Osteoblast (primary cell): ENCODE measurements at regions not wholly inside any gene's neighbourhood (a gene's known extent, or its start where the extent isn't known, plus 50 kb on each side); places are given as distances from the start of the nearest gene placed in this dataset.

Experiments used
- DNase-seq: peaks from one replicate; pipeline ENCODE4 v3.0.0; 2011; ENCODE audit warnings: low spot score, mixed read lengths; ENCODE audit not compliant: insufficient read length; ENCODE audit errors: missing footprints
- H2AFZ ChIP-seq: 2 replicates; pipeline ENCODE4 v1.6.0; 2011; ENCODE audit warnings: mild to moderate bottlenecking, low read length
- H3K27ac ChIP-seq: 2 replicates; pipeline ENCODE4 v1.5.1; 2011; ENCODE audit warnings: mild to moderate bottlenecking, low read depth, low read length, moderate library complexity
- H3K27me3 ChIP-seq: 2 replicates; pipeline ENCODE4 v1.6.0; 2012; ENCODE audit warnings: mild to moderate bottlenecking, control low read depth, inconsistent platforms, low read length, moderate library complexity; ENCODE audit not compliant: insufficient read depth
- H3K36me3 ChIP-seq: 2 replicates; pipeline ENCODE4 v1.5.1; 2011; ENCODE audit warnings: mild to moderate bottlenecking, low read length, control low read depth, moderate library complexity; ENCODE audit not compliant: insufficient read depth
- H3K4me1 ChIP-seq: 2 replicates; pipeline ENCODE4 v1.5.1; 2011; ENCODE audit warnings: mild to moderate bottlenecking, low read length, control low read depth, moderate library complexity; ENCODE audit not compliant: insufficient read depth
- H3K4me2 ChIP-seq: 2 replicates; pipeline ENCODE4 v1.6.0; 2011; ENCODE audit warnings: mild to moderate bottlenecking, low read length; ENCODE audit not compliant: insufficient read depth
- H3K4me3 ChIP-seq: fragments of 200-600 bp; sonication (generic); 3 replicates; pipeline ENCODE4 v1.5.1; 2012; ENCODE audit warnings: mild to moderate bottlenecking, low read length, inconsistent platforms; ENCODE audit not compliant: insufficient read depth
- H3K79me2 ChIP-seq: 2 replicates; pipeline ENCODE4 v1.6.0; 2012; ENCODE audit warnings: mild to moderate bottlenecking, low read length, control low read depth, inconsistent platforms; ENCODE audit not compliant: insufficient read depth
- H3K9me3 ChIP-seq: 2 replicates; pipeline ENCODE4 v1.5.1; 2011; ENCODE audit warnings: low read depth, low read length, control low read depth
- H4K20me1 ChIP-seq: 2 replicates; pipeline ENCODE4 v1.6.0; 2012; ENCODE audit warnings: mild to moderate bottlenecking, low read length, control low read depth; ENCODE audit not compliant: insufficient read depth
- CTCF ChIP-seq: IDR thresholded peaks from 2 replicates; pipeline ENCODE4 v1.5.1; 2011; ENCODE audit warnings: mild to moderate bottlenecking, low read depth, low read length, moderate library complexity; ENCODE audit errors: extremely low read depth

GRCh38 chr11:119888119-119888518, 159.1 kb upstream of the NECTIN1 start:
- no peak overlapping the region for H3K27ac ChIP-seq
- no peaks in the 10 kb centered on the region for H3K27me3 ChIP-seq
- no peak for DNase-seq

GRCh38 chr11:119886667-119887230, 157.7 kb upstream of the NECTIN1 start:
- Histone ChIP-seq H3K4me1 (no peaks in the 10 kb centered on the region), H3K36me3 (no peaks in the 10 kb centered on the region), H3K9me3 (no peaks in the 10 kb centered on the region), H2AFZ (no peak overlapping the region), H3K27ac (no peak overlapping the region), H3K4me3 (no peak overlapping the region), H3K27me3 (no peaks in the 10 kb centered on the region), H4K20me1 (no peaks in the 10 kb centered on the region), H3K4me2 (no peak overlapping the region), H3K79me2 (no peaks in the 10 kb centered on the region)
- no peak for TF ChIP-seq CTCF
- DNase-seq, result no peak

More at GRCh38 chr11:119888119-119888518, 159.1 kb upstream of the NECTIN1 start:
- Histone ChIP-seq H3K4me3 (no peak overlapping the region), H3K79me2 (no peaks in the 10 kb centered on the region), H3K4me2 (no peak overlapping the region), H3K9me3 (no peaks in the 10 kb centered on the region), H3K4me1 (no peaks in the 10 kb centered on the region), H4K20me1 (no peaks in the 10 kb centered on the region), H2AFZ (no peak overlapping the region), H3K36me3 (no peaks in the 10 kb centered on the region)
- TF ChIP-seq CTCF, result no peak

GRCh38 chr11:119885861-119886567, 157.0 kb upstream of the NECTIN1 start:
- Histone ChIP-seq H4K20me1 (no peaks in the 10 kb centered on the region), H3K4me2 (no peak overlapping the region), H3K79me2 (no peaks in the 10 kb centered on the region), H3K9me3 (no peaks in the 10 kb centered on the region), H3K27me3 (no peaks in the 10 kb centered on the region), H3K4me1 (no peaks in the 10 kb centered on the region), H3K27ac (no peak overlapping the region), H3K4me3 (no peak overlapping the region), H2AFZ (no peak overlapping the region), H3K36me3 (no peaks in the 10 kb centered on the region)
- no peak for DNase-seq
- TF ChIP-seq CTCF, result no peak

GRCh38 chr11:119885067-119885466, 156.1 kb upstream of the NECTIN1 start:
- no peak overlapping the region for H3K27ac ChIP-seq
- H3K27me3 ChIP-seq, result no peaks in the 10 kb centered on the region
- no peaks in the 10 kb centered on the region for H3K9me3 ChIP-seq
- H3K4me1 ChIP-seq, result no peaks in the 10 kb centered on the region
- no peak overlapping the region for H3K4me2 ChIP-seq
- H3K36me3 ChIP-seq, result no peaks in the 10 kb centered on the region
- H3K79me2 ChIP-seq, result no peaks in the 10 kb centered on the region
- no peak overlapping the region for H3K4me3 ChIP-seq
- H2AFZ ChIP-seq, result no peak overlapping the region
- no peaks in the 10 kb centered on the region for H4K20me1 ChIP-seq
- no peak for DNase-seq
- no peak for TF ChIP-seq CTCF
